Breast epithelium (tissue), 4 donors: ENCODE measurements at regions not wholly inside any gene's neighbourhood (a gene's known extent, or its start where the extent isn't known, plus 50 kb on each side); places are given as distances from the start of the nearest gene placed in this dataset.

ENCODE experiments used
- DNase-seq, 2 donors: peaks; one replicate each; pipeline ENCODE4 v3.0.0-alpha.2; 2019; ENCODE audit warnings: low spot score in 2 of 2
- H3K27ac ChIP-seq, 2 donors: fragments of 200-600 bp; sonication (generic) in 1 of 2; one replicate each; pipeline ENCODE4 v1.5.1; 2016 to 2019; ENCODE audit warnings: mild to moderate bottlenecking in 1 of 2
- H3K27me3 ChIP-seq, 2 donors: fragments of 200-600 bp; sonication (generic) in 1 of 2; one replicate each; pipeline versions ENCODE4 v1.5.1 to v1.6.0; 2017 to 2019; ENCODE audit warnings: control low read depth in 1 of 2, mild to moderate bottlenecking in 1 of 2
- H3K36me3 ChIP-seq: fragments of 200-600 bp; one replicate; pipeline ENCODE4 v1.5.1; 2019
- H3K4me1 ChIP-seq, 2 donors: fragments of 200-600 bp; sonication (generic); one replicate each; pipeline ENCODE4 v1.5.1; 2016 to 2019; ENCODE audit warnings: control low read depth in 1 of 2
- H3K4me3 ChIP-seq, 3 donors: fragments of 200-600 bp; sonication (generic); 1 replicate in 2 of 3; 2 replicates in 1 of 3; pipeline ENCODE4 v1.5.1; 2016 to 2019; ENCODE audit warnings: mild to moderate bottlenecking in 3 of 3, moderate library complexity in 2 of 3
- H3K9me3 ChIP-seq, 2 donors: fragments of 200-600 bp; sonication (generic) in 1 of 2; one replicate each; pipeline ENCODE4 v1.5.1; 2016 to 2019; ENCODE audit warnings: control low read depth in 1 of 2
- CTCF ChIP-seq, 3 donors: fragments of 450-650 bp; IDR thresholded peaks; one replicate each; pipeline ENCODE4 v1.5.1; 2016 to 2017; ENCODE audit warnings: antibody characterized with exemption in 3 of 3, mild to moderate bottlenecking in 3 of 3, moderate library complexity in 3 of 3
- POLR2A ChIP-seq: fragments of 450-650 bp; IDR thresholded peaks from one replicate; pipeline ENCODE4 v1.6.1; 2016; ENCODE audit warnings: antibody characterized with exemption, mild to moderate bottlenecking, moderate library complexity
- POLR2AphosphoS5 ChIP-seq, 3 donors: sonication (generic); formaldehyde crosslinking; IDR thresholded peaks; one replicate each; pipeline ENCODE4 v1.6.1; 2017; ENCODE audit warnings: antibody characterized with exemption in 3 of 3
- intact Hi-C: fragments of 100-400 bp; cut with DNase I; formaldehyde crosslinking; loops from one replicate; pipeline ENCODE4 v1.15.1; 2023; ENCODE audit warnings: low total_unique reads

GRCh38 chr3:105950881-105951600, 82.2 kb upstream of the CBLB start:
- DNase-seq, result no peak
- TF ChIP-seq POLR2A, result no peak
- TF ChIP-seq CTCF (IDR thresholded peaks at IDR 0.05), result no peak
- TF ChIP-seq POLR2AphosphoS5 (IDR thresholded peaks at IDR 0.05), result no peak
- intact Hi-C loops, result no loop called here

GRCh38 chr3:105953831-105954230, 85.0 kb upstream of the CBLB start:
- Histone ChIP-seq H3K9me3 (peaks cover 0 to 4% of the 10 kb centered on the region in 2 donors), H3K27me3 (no peaks in the 10 kb centered on the region), H3K4me1 (no peaks in the 10 kb centered on the region), H3K27ac (no peak overlapping the region), H3K4me3 (no peak overlapping the region), H3K36me3 (no peaks in the 10 kb centered on the region)
- no peak for TF ChIP-seq POLR2AphosphoS5 (IDR thresholded peaks at IDR 0.05)
- DNase-seq, result no peak
- intact Hi-C loops, result no loop called here

More at GRCh38 chr3:105950881-105951600, 82.2 kb upstream of the CBLB start:
- Histone ChIP-seq H3K9me3 (no peaks in the 10 kb centered on the region), H3K36me3 (no peaks in the 10 kb centered on the region), H3K4me3 (no peak overlapping the region), H3K4me1 (no peaks in the 10 kb centered on the region), H3K27ac (no peak overlapping the region), H3K27me3 (no peaks in the 10 kb centered on the region)

GRCh38 chr3:105956306-105956705, 87.5 kb upstream of the CBLB start:
- Histone ChIP-seq H3K4me3 (no peak overlapping the region), H3K27me3 (no peaks in the 10 kb centered on the region), H3K27ac (no peak overlapping the region), H3K4me1 (no peaks in the 10 kb centered on the region), H3K36me3 (no peaks in the 10 kb centered on the region), H3K9me3 (peaks cover 0 to 4% of the 10 kb centered on the region in 2 donors)
- TF ChIP-seq CTCF (IDR thresholded peaks at IDR 0.05) (no peak), POLR2AphosphoS5 (IDR thresholded peaks at IDR 0.05) (no peak), POLR2A (no peak)
- no peak for DNase-seq
- intact Hi-C loops, result no loop called here

- Histone ChIP-seq H3K4me1 (no peaks in the 10 kb centered on the region), H3K36me3 (no peaks in the 10 kb centered on the region), H3K9me3 (peaks cover 0 to 4% of the 10 kb centered on the region in 2 donors), H3K27ac (peak overlapping the region in 1 of 2 donors; percentile 29), H3K27me3 (no peaks in the 10 kb centered on the region), H3K4me3 (no peak overlapping the region)
- intact Hi-C loops, result no loop called here
- TF ChIP-seq POLR2A (no peak), CTCF (IDR thresholded peaks at IDR 0.05) (no peak), POLR2AphosphoS5 (IDR thresholded peaks at IDR 0.05) (no peak)
- DNase-seq, result no peak
Measured at GRCh38 chr3:105957722-105958121, 88.9 kb upstream of the CBLB start.

- Histone ChIP-seq H3K4me1 (no peaks in the 10 kb centered on the region), H3K36me3 (no peaks in the 10 kb centered on the region), H3K27me3 (no peaks in the 10 kb centered on the region), H3K4me3 (no peak overlapping the region), H3K27ac (peak overlapping the region; percentile 29 to 35), H3K9me3 (peaks cover 0 to 4% of the 10 kb centered on the region in 2 donors)
- intact Hi-C loops, result no loop called here
- no peak for DNase-seq
- no peak for TF ChIP-seq POLR2A
- TF ChIP-seq CTCF (IDR thresholded peaks at IDR 0.05), result no peak
- TF ChIP-seq POLR2AphosphoS5 (IDR thresholded peaks at IDR 0.05), result no peak
Measured at GRCh38 chr3:105958237-105959000, 89.6 kb upstream of the CBLB start.
